Stimulated activated naive CD8-positive, alpha-beta T cell treated with anti-CD3 and anti-CD28 coated beads, Interleukin-15, amount 100 ng/mL, for 72 hours (primary cell): ENCODE measurements at regions not wholly inside any gene's neighbourhood (a gene's known extent, or its start where the extent isn't known, plus 50 kb on each side); places are given as distances from the start of the nearest gene placed in this dataset.

Experiments
- ATAC-seq: fragments of 150-1000 bp; cut with Tn5 transposase; 2 replicates; pipeline ENCODE4 v1.10.0; 2021; ENCODE audit warnings: mild to moderate bottlenecking, moderate library complexity
- DNase-seq, 2 donors: peaks; one replicate each; pipeline ENCODE4 v3.0.0; 2021 to 2022
- H3K27ac Mint-ChIP-seq, 2 donors: one replicate each; pipeline ENCODE4 v1.8.0; 2022; ENCODE audit warnings: mild to moderate bottlenecking in 2 of 2, mixed read lengths in 2 of 2, moderate library complexity in 2 of 2
- H3K27me3 Mint-ChIP-seq: one replicate; pipeline ENCODE4 v1.8.0; 2022; ENCODE audit warnings: mixed read lengths
- H3K4me1 Mint-ChIP-seq: one replicate; pipeline ENCODE4 v1.8.0; 2022; ENCODE audit warnings: mild to moderate bottlenecking, mixed read lengths
- H3K4me3 Mint-ChIP-seq, 2 donors: one replicate each; pipeline ENCODE4 v1.8.0; 2022; ENCODE audit warnings: mild to moderate bottlenecking in 2 of 2, mixed read lengths in 2 of 2, moderate library complexity in 1 of 2
- H3K9me3 Mint-ChIP-seq, 2 donors: one replicate each; pipeline ENCODE4 v1.8.0; 2022; ENCODE audit warnings: mixed read lengths in 2 of 2

- no peak overlapping the region for H3K4me3 Mint-ChIP-seq
- no peak for DNase-seq
Observed at GRCh38 chr20:23266530-23267398, 83.8 kb upstream of the NXT1 start.

DNA sequence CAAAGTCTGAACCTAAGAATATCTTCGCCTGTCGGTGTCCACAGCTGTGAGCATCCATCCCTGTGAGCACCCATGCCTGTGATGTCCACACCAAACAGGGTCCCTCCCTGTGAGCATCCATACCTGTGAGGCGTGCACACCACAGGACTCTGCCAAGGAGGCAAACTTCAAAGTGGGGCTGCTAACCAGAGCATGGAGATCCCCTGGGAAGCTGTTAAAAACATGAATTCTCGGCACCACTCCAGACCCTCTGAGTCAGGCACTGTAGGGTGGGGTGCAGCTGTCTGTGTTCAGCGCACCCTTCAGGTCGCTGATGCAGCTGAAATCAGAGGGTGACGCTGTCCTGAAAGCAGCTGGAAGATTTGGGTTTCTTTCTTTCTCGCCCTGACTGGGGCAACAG lies 85.4 kb upstream of the NXT1 start:
- Mint-ChIP-seq H3K9me3 (peaks cover 18 to 28% of the 10 kb centered on the region in 2 donors), H3K4me1 (no peaks in the 10 kb centered on the region), H3K4me3 (no peak overlapping the region), H3K27ac (no peak overlapping the region), H3K27me3 (peaks cover 6% of the 10 kb centered on the region)
- DNase-seq (no peak), ATAC-seq (no peak)

More at GRCh38 chr20:23266530-23267398, 83.8 kb upstream of the NXT1 start:
- H3K4me1 Mint-ChIP-seq: no peaks in the 10 kb centered on the region
- peaks cover 6% of the 10 kb centered on the region for H3K27me3 Mint-ChIP-seq
- ATAC-seq: no peak
- H3K9me3 Mint-ChIP-seq: peaks cover 18 to 28% of the 10 kb centered on the region in 2 donors
- H3K27ac Mint-ChIP-seq: no peak overlapping the region

DNA sequence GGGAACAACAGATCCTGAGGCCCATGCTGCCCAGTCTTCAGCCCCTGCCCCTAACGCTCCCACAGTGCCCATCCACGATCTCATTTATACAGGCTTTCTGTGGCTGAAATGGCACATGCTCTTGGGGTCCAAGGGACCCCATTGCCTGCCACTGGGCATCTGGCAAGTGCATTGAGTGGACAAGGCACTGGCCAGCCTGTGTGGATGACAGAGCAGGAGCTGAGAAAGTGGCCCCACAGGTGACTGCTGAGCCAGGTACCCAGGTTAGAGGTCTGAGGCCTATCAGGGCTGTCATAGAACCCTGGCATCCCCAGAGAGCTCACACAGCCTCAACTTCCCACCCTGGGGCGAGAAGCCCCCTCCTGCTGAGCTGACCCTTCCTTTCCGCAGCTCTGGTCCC lies 86.0 kb upstream of the NXT1 start:
- no peak overlapping the region for H3K4me3 Mint-ChIP-seq

GRCh38 chr20:23260181-23260840 lies 90.3 kb upstream of the NXT1 start:
- Mint-ChIP-seq H3K4me1 (no peaks in the 10 kb centered on the region), H3K27me3 (no peaks in the 10 kb centered on the region), H3K27ac (no peak overlapping the region), H3K9me3 (peaks cover 8 to 10% of the 10 kb centered on the region in 2 donors), H3K4me3 (no peak overlapping the region)
- ATAC-seq (no peak), DNase-seq (no peak)

More for the DNA sequence above, 86.0 kb upstream of the NXT1 start:
- H3K4me1 Mint-ChIP-seq: no peaks in the 10 kb centered on the region
- H3K9me3 Mint-ChIP-seq: peaks cover 14 to 23% of the 10 kb centered on the region in 2 donors
- H3K27ac Mint-ChIP-seq: no peak overlapping the region
- ATAC-seq: no peak
- no peak for DNase-seq
- peaks cover 3% of the 10 kb centered on the region for H3K27me3 Mint-ChIP-seq

DNA sequence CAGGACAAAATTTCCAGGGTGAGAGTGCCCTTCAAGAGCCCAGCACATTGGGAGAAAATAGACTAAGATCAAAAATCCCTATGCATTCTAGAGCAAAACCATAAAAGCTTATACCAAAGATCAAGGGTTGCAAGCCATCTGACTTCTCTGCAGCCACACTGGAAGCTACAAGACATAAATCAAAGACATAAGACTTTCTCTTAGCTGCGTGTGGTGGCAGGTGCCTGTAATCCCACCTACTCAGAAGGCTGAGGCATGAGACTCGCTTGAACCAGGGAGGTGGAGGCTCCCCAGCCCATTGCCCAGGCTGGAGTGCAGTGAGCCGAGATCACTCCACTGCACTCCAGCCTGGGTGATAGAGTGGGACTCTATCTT lies 91.9 kb upstream of the NXT1 start:
- H3K27me3 Mint-ChIP-seq: no peaks in the 10 kb centered on the region
- ATAC-seq: no peak
- H3K4me3 Mint-ChIP-seq: no peak overlapping the region
- DNase-seq: no peak
- no peak overlapping the region for H3K27ac Mint-ChIP-seq
- H3K9me3 Mint-ChIP-seq: peaks cover 5% of the 10 kb centered on the region in 2 donors
- no peaks in the 10 kb centered on the region for H3K4me1 Mint-ChIP-seq

GRCh38 chr20:23257848-23258746 lies 92.5 kb upstream of the NXT1 start:
- H3K9me3 Mint-ChIP-seq: no peaks in the 10 kb centered on the region
- H3K4me3 Mint-ChIP-seq: no peak overlapping the region
- DNase-seq (no peak), ATAC-seq (no peak)
- no peak overlapping the region for H3K27ac Mint-ChIP-seq
- H3K27me3 Mint-ChIP-seq: no peaks in the 10 kb centered on the region
- H3K4me1 Mint-ChIP-seq: no peaks in the 10 kb centered on the region

DNA sequence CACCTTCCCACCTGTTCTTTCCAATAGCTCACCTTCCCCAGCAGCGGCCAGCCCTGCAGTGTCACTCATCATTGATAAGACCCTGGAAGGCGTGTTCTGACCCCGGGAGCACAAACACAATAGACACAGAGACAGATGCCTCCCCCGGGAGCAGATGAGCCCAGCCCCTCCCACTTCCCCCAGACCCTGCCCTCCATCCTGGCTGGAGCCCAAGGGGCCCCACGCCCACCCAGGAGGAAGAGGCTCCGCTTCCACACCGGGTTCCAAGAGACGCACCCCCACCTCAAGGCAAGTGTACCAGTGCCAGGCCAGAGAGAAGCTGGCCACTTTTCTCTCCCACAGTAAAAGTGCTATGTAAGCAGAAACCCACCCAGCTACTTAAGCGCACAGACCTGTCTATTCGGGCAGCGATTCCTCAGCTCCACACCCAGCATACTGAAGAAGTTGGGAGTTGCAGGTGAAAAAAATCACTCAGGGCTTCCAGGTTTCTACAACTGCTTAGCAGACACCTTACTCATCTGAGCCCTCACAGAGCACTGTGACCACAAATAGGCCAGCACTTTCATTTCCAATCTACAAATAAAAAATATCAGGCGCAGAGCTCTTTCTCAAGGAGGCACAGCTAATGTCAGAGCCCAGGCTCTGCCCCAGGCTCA lies 93.4 kb upstream of the NXT1 start:
- Mint-ChIP-seq H3K9me3 (no peaks in the 10 kb centered on the region), H3K4me3 (no peak overlapping the region), H3K27ac (peak overlapping the region in 1 of 2 donors; percentile 43), H3K4me1 (no peaks in the 10 kb centered on the region), H3K27me3 (peaks cover 2% of the 10 kb centered on the region)
- DNase-seq (no peak), ATAC-seq (no peak)

DNA sequence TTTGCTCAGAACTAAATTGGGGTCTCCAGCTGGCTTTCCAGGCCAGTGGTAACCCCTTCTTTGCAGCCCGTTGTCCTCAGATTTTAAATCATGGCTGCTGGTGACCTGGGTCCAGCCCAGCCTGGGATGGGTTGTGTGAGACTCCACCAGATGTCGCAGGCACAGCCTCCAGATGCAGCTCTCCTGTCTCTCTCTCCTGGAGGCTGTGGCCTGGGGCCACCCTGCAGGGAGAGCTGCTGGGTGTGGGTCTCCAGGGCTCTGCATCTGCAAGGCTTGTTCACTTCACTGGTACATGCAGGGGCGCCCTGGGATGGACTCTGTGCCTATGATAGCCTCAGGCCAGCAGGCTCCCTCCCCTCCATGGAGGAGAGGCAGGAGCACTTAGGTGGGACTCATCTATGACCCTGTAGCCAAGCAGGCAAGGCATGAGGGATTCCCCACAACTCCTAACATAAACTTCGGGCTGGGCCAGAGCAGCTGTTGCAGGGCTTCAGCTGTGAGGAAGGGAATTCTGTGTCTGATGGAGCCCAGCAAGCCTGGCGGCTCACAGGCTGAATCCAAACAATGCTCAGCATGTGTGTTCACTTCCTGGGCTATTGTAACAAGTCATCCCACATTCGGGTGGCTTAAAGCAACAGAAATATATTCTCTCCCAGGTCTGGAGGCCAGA lies 94.7 kb upstream of the NXT1 start:
- DNase-seq (no peak), ATAC-seq (no peak)
- H3K4me1 Mint-ChIP-seq: no peaks in the 10 kb centered on the region
- no peaks in the 10 kb centered on the region for H3K9me3 Mint-ChIP-seq
- no peak overlapping the region for H3K27ac Mint-ChIP-seq
- H3K4me3 Mint-ChIP-seq: no peak overlapping the region
- H3K27me3 Mint-ChIP-seq: peaks cover 8% of the 10 kb centered on the region

DNA sequence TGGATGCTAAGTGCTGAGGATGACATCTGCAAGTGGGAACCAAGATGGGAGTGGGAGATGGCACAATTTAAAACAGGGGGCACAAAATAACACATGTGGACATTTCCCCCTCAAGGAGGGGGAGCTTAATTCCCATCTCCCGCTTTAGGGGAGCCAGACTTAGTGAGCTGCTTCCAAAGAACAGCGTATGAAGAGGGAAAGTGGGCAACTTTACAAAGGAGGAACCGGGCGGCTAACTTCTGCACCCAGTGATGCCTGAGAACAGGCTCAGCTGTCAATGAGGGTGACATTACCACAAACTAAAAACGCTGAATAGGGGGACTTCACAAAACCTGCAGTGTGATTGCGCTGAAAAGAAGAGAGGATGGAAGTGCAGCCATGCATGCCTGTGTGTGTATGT lies 95.5 kb upstream of the NXT1 start:
- ATAC-seq (no peak), DNase-seq (no peak)
- no peaks in the 10 kb centered on the region for H3K4me1 Mint-ChIP-seq
- H3K27me3 Mint-ChIP-seq: peaks cover 8% of the 10 kb centered on the region
- H3K4me3 Mint-ChIP-seq: no peak overlapping the region
- H3K27ac Mint-ChIP-seq: no peak overlapping the region
- no peaks in the 10 kb centered on the region for H3K9me3 Mint-ChIP-seq

GRCh38 chr20:23254505-23254904 lies 96.1 kb upstream of the NXT1 start:
- Mint-ChIP-seq H3K27me3 (peaks cover 8% of the 10 kb centered on the region), H3K4me3 (no peak overlapping the region), H3K9me3 (no peaks in the 10 kb centered on the region), H3K27ac (peak overlapping the region in 1 of 2 donors; percentile 3), H3K4me1 (no peaks in the 10 kb centered on the region)
- ATAC-seq (no peak), DNase-seq (no peak)

DNA sequence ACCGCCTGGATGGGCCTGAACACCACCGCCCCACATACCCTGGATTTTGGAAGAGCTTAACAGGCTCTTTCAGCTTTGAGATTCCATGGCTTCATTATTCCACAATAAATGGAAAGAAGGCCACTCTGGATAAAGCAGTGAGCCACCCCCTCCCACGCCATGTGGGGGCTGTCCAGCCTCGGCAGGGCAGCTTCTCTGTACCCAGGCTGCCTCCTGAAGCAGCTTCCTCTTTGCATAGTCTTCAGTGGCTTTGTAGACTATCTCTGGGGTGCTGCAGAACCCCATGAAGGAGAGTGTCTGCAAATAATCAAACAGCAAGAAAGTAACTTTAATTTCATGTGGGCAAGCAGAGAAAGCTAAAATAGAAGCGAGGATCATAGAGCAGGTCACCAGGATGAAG lies 96.6 kb upstream of the NXT1 start:
- Mint-ChIP-seq H3K27ac (peak overlapping the region; percentile 3 to 31), H3K9me3 (no peaks in the 10 kb centered on the region), H3K27me3 (peaks cover 8% of the 10 kb centered on the region), H3K4me1 (no peaks in the 10 kb centered on the region), H3K4me3 (no peak overlapping the region)
- no peak for ATAC-seq
- no peak for DNase-seq

- H3K9me3 Mint-ChIP-seq: no peaks in the 10 kb centered on the region
- H3K4me1 Mint-ChIP-seq: no peaks in the 10 kb centered on the region
- no peak for DNase-seq
- H3K27ac Mint-ChIP-seq: no peak overlapping the region
- H3K4me3 Mint-ChIP-seq: no peak overlapping the region
- no peak for ATAC-seq
- H3K27me3 Mint-ChIP-seq: peaks cover 10% of the 10 kb centered on the region
Observed at GRCh38 chr20:23253524-23253923, 97.1 kb upstream of the NXT1 start.

GRCh38 chr20:23251779-23252178 lies 98.8 kb upstream of the NXT1 start:
- peaks cover 16% of the 10 kb centered on the region for H3K27me3 Mint-ChIP-seq
- ATAC-seq (no peak), DNase-seq (no peak)
- no peak overlapping the region for H3K4me3 Mint-ChIP-seq
- no peak overlapping the region for H3K27ac Mint-ChIP-seq
- H3K4me1 Mint-ChIP-seq: no peaks in the 10 kb centered on the region
- H3K9me3 Mint-ChIP-seq: no peaks in the 10 kb centered on the region

DNA sequence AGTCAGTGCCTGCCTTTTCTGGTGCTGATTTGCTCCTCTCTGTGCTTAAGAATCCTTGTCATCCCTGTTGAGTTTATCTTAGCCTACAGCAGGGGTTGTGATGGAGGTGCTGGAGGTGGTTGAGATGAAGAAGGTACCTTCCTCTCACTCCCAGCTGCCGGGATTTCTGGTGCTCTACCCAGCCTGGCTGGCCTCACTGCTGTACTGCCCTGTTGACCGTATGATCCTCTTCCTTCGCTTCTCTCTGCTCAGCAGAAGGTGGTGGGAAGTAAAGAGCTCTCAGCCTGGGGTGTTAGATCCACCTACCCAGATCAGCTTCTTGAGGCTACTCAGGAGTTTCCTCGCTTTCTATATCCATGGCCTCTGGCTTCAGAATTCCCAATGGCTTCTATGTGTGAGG lies 101.0 kb upstream of the NXT1 start:
- H3K27me3 Mint-ChIP-seq: peaks cover 24% of the 10 kb centered on the region
- no peak for DNase-seq
- no peak for ATAC-seq
- H3K4me3 Mint-ChIP-seq: no peak overlapping the region
- H3K9me3 Mint-ChIP-seq: no peaks in the 10 kb centered on the region
- no peaks in the 10 kb centered on the region for H3K4me1 Mint-ChIP-seq
- H3K27ac Mint-ChIP-seq: no peak overlapping the region

- H3K27me3 Mint-ChIP-seq: peaks cover 24% of the 10 kb centered on the region
Observed at GRCh38 chr20:23248461-23248882, 102.1 kb upstream of the NXT1 start.

More at GRCh38 chr20:23248461-23248882, 102.1 kb upstream of the NXT1 start:
- DNase-seq (no peak), ATAC-seq (no peak)
- Mint-ChIP-seq H3K27ac (peak overlapping the region in 1 of 2 donors; percentile 14), H3K4me1 (no peaks in the 10 kb centered on the region), H3K4me3 (no peak overlapping the region), H3K9me3 (no peaks in the 10 kb centered on the region)
